GM23248 (cell line): ENCODE measurements at regions not wholly inside any gene's neighbourhood (a gene's known extent, or its start where the extent isn't known, plus 50 kb on each side); places are given as distances from the start of the nearest gene placed in this dataset.

Source experiments
- EZH2 ChIP-seq: fragments of 200-600 bp; sonication (generic); IDR thresholded peaks from 2 replicates; pipeline ENCODE4 v1.6.1; 2018; ENCODE audit warnings: antibody characterized with exemption, mild to moderate bottlenecking; ENCODE audit not compliant: insufficient read depth, poor library complexity, severe bottlenecking
- EZH2phosphoT487 ChIP-seq: fragments of 200-600 bp; sonication (generic); IDR thresholded peaks from 2 replicates; pipeline ENCODE4 v1.6.1; 2018; ENCODE audit warnings: antibody characterized with exemption, moderate library complexity, mild to moderate bottlenecking, low read depth; ENCODE audit not compliant: insufficient read depth

DNA sequence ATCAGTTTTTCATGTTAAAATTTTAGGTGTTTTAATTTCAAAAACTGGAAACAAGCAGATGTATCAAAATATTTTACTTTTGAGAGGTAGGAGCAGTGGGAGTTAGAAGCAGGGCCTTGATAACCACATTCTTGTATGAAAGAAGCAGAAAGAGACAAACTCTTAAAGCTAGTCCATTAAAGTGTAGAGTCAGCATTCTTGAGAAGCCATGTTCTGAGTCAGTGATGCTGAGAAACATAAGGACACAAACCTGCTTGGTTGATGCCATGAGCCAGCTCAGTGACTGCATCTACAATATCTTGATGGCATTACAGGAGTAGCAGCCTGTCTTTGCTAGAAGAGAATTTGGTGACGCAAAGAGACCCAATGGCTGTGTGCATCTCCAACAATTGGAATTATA, 826.1 kb upstream of the CTNND2 start:
- TF ChIP-seq EZH2 (no peak), EZH2phosphoT487 (no peak)
